Thyroid gland (tissue), 4 donors: ENCODE measurements at regions not wholly inside any gene's neighbourhood (a gene's known extent, or its start where the extent isn't known, plus 50 kb on each side); places are given as distances from the start of the nearest gene placed in this dataset.
"Not testable (repeated sequence)": the region's sequence is repeated elsewhere in the genome, so short reads cannot be mapped to it uniquely, and the experiment has no call there.

Experiments
- DNase-seq, 2 donors: peaks; one replicate each; pipeline ENCODE4 v3.0.0-alpha.2; 2019
- H3K27ac ChIP-seq, 3 donors: fragments of 200-600 bp; sonication (generic); 1 replicate in 2 of 3; 2 replicates in 1 of 3; pipeline ENCODE4 v1.5.1; 2016 to 2019; ENCODE audit warnings: mild to moderate bottlenecking in 1 of 3, moderate library complexity in 1 of 3
- H3K27me3 ChIP-seq: fragments of 200-600 bp; sonication (generic); one replicate; pipeline ENCODE4 v1.5.1; 2019
- H3K36me3 ChIP-seq, 2 donors: fragments of 200-600 bp; sonication (generic); one replicate each; pipeline ENCODE4 v1.5.1; 2016 to 2019
- H3K4me1 ChIP-seq, 2 donors: fragments of 200-600 bp; sonication (generic); one replicate each; pipeline ENCODE4 v1.5.1; 2017 to 2019
- H3K4me3 ChIP-seq, 3 donors: fragments of 200-600 bp; sonication (generic); replicated peaks in 1 of 3; 1 replicate in 2 of 3; 2 replicates in 1 of 3; pipeline ENCODE4 v1.5.1; 2016; ENCODE audit warnings: mild to moderate bottlenecking in 1 of 3
- H3K9me3 ChIP-seq: fragments of 200-600 bp; sonication (generic); one replicate; pipeline ENCODE4 v1.5.1; 2017
- CTCF ChIP-seq, 6 experiments: fragments of 200-600 bp in 3 of 6; fragments of 450-650 bp in 3 of 6; sonication (generic) in 3 of 6; IDR thresholded peaks; one replicate each; pipeline ENCODE4 v1.5.1; 2016 to 2019; ENCODE audit warnings: antibody characterized with exemption in 6 of 6, mild to moderate bottlenecking in 2 of 6, inconsistent platforms in 1 of 6, moderate library complexity in 1 of 6
- POLR2A ChIP-seq, 2 donors: fragments of 450-650 bp; IDR thresholded peaks; one replicate each; pipeline ENCODE4 v1.6.1; 2017; ENCODE audit warnings: antibody characterized with exemption in 2 of 2, mild to moderate bottlenecking in 2 of 2, moderate library complexity in 1 of 2
- WGBS, 2 donors: methylation state at CpG; one replicate each; pipeline ENCODE4 v1.1.5; 2017; 5-methylcytosine and 5-hydroxymethylcytosine counted together
- intact Hi-C: fragments of 100-400 bp; cut with DNase I; formaldehyde crosslinking; loops from one replicate; pipeline ENCODE4 v1.15.1; 2023

GRCh38 chr14:35925319-35925718 lies 99.2 kb downstream of the BRMS1L start:
- intact Hi-C loops = no loop called here

GRCh38 chr14:35922590-35922989 lies 96.5 kb downstream of the BRMS1L start:
- H3K4me3 ChIP-seq = not testable (repeated sequence)

More at GRCh38 chr14:35925319-35925718, 99.2 kb downstream of the BRMS1L start:
- DNase-seq = no peak
- 83 to 89% methylated on average over 3 of the region's 3 CpGs for WGBS, 2 donors
- no peak overlapping the region for H3K27ac ChIP-seq
- no peak for TF ChIP-seq CTCF (IDR thresholded peaks at IDR 0.05)
- no peak for TF ChIP-seq POLR2A (IDR thresholded peaks at IDR 0.05)
- no peaks in the 10 kb centered on the region for H3K27me3 ChIP-seq
- no peaks in the 10 kb centered on the region for H3K36me3 ChIP-seq
- no peaks in the 10 kb centered on the region for H3K9me3 ChIP-seq
- no peak overlapping the region for H3K4me3 ChIP-seq
- H3K4me1 ChIP-seq = no peaks in the 10 kb centered on the region

GRCh38 chr14:35921745-35922144 lies 95.6 kb downstream of the BRMS1L start:
- TF ChIP-seq CTCF (IDR thresholded peaks at IDR 0.05) = no peak
- TF ChIP-seq POLR2A (IDR thresholded peaks at IDR 0.05) = no peak
- no peaks in the 10 kb centered on the region for H3K27me3 ChIP-seq
- H3K4me1 ChIP-seq = no peaks in the 10 kb centered on the region
- no peak overlapping the region for H3K4me3 ChIP-seq
- H3K36me3 ChIP-seq = no peaks in the 10 kb centered on the region
- intact Hi-C loops = no loop called here
- no peak for DNase-seq
- no peak overlapping the region for H3K27ac ChIP-seq
- no peaks in the 10 kb centered on the region for H3K9me3 ChIP-seq

More at GRCh38 chr14:35922590-35922989, 96.5 kb downstream of the BRMS1L start:
- H3K27ac ChIP-seq, H3K36me3 ChIP-seq, DNase-seq, H3K9me3 ChIP-seq, H3K4me1 ChIP-seq, intact Hi-C loops, H3K27me3 ChIP-seq: not testable (repeated sequence)
- 91 to 95% methylated on average over 4 of the region's 4 CpGs for WGBS, 2 donors
